ENCODE measurements at regions not wholly inside any gene's neighbourhood (a gene's known extent, or its start where the extent isn't known, plus 50 kb on each side); places are given as distances from the start of the nearest gene placed in this dataset.

GRCh38 chr9:84062538-84062937 is 81.9 kb downstream of the RMI1 start:
- 33 to 65% (median 47%) methylated on average over 1 of the region's 1 CpG for WGBS, 4 donors
- Histone ChIP-seq H3K27ac (no peak overlapping the region), H3K4me1 (replicated peaks in 1 of 2) (no peaks in the 10 kb centered on the region), H3K9me3 (replicated peaks in 1 of 3) (no peaks in the 10 kb centered on the region), H3K36me3 (replicated peaks in 1 of 2) (no peaks in the 10 kb centered on the region), H3K27me3 (no peaks in the 10 kb centered on the region), H3K4me3 (no peak overlapping the region)
- intact Hi-C loops (cut with DNase I) = no loop called here
- no peak for TF ChIP-seq CTCF (IDR thresholded peaks at IDR 0.05)
- no peak for TF ChIP-seq POLR2A (IDR thresholded peaks at IDR 0.05)
- no peak for DNase-seq

GRCh38 chr9:84067821-84068220 is 87.2 kb downstream of the RMI1 start:
- no peaks in the 10 kb centered on the region for H3K4me1 ChIP-seq (replicated peaks in 1 of 2)
- no peaks in the 10 kb centered on the region for H3K9me3 ChIP-seq (replicated peaks in 1 of 3)
- no peaks in the 10 kb centered on the region for H3K27me3 ChIP-seq
- no peak overlapping the region for H3K27ac ChIP-seq
- intact Hi-C loops (cut with DNase I) = no loop called here
- WGBS, 4 donors = 89 to 96% (median 92%) methylated on average over 2 of the region's 2 CpGs
- no peak for TF ChIP-seq POLR2A (IDR thresholded peaks at IDR 0.05)
- no peak for TF ChIP-seq CTCF (IDR thresholded peaks at IDR 0.05)
- no peak for DNase-seq
- no peak overlapping the region for H3K4me3 ChIP-seq
- no peaks in the 10 kb centered on the region for H3K36me3 ChIP-seq (replicated peaks in 1 of 2)

- no peak overlapping the region for H3K27ac ChIP-seq
- H3K36me3 ChIP-seq (replicated peaks in 1 of 2) = no peaks in the 10 kb centered on the region
- H3K4me3 ChIP-seq = no peak overlapping the region
- TF ChIP-seq POLR2A (IDR thresholded peaks at IDR 0.05) (no peak), CTCF (IDR thresholded peaks at IDR 0.05) (no peak)
- no peaks in the 10 kb centered on the region for H3K27me3 ChIP-seq
- H3K9me3 ChIP-seq (replicated peaks in 1 of 3) = no peaks in the 10 kb centered on the region
- intact Hi-C loops (cut with DNase I) = no loop called here
- 83 to 86% (median 84%) methylated on average over 5 of the region's 5 CpGs for WGBS, 4 donors
- H3K4me1 ChIP-seq (replicated peaks in 1 of 2) = no peaks in the 10 kb centered on the region
- no peak for DNase-seq
Observed at GRCh38 chr9:84068872-84069271, 88.3 kb downstream of the RMI1 start.

DNA sequence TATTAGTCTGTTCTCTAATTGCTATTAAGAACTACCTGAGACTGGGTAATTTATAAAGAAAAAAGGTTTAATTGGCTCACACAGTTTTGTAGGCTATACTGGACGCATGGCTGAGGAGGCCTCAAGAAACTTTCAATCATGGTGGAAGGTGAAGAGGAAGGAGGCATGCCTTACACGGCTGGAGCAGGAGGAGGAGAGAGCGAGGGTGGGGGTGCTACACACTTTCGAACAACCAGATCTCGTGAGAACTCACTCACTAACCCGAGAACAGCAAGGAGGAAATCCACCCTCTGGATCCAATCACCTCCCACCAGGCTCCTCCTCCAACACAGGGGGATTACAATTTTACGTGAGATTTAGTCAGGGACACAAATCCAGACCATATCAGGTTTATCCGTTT is 90.0 kb downstream of the RMI1 start:
- Histone ChIP-seq H3K27me3 (no peaks in the 10 kb centered on the region), H3K4me3 (no peak overlapping the region), H3K36me3 (replicated peaks in 1 of 2) (no peaks in the 10 kb centered on the region), H3K27ac (no peak overlapping the region), H3K4me1 (replicated peaks in 1 of 2) (no peaks in the 10 kb centered on the region), H3K9me3 (replicated peaks in 1 of 3) (no peaks in the 10 kb centered on the region)
- WGBS, 4 donors = 91 to 97% (median 92%) methylated on average over 8 of the region's 8 CpGs
- TF ChIP-seq CTCF (IDR thresholded peaks at IDR 0.05) (no peak), POLR2A (IDR thresholded peaks at IDR 0.05) (no peak)
- intact Hi-C loops (cut with DNase I) = no loop called here
- DNase-seq = no peak
